ENCODE measurements at regions not wholly inside any gene's neighbourhood (a gene's known extent, or its start where the extent isn't known, plus 50 kb on each side); places are given as distances from the start of the nearest gene placed in this dataset.

DNA sequence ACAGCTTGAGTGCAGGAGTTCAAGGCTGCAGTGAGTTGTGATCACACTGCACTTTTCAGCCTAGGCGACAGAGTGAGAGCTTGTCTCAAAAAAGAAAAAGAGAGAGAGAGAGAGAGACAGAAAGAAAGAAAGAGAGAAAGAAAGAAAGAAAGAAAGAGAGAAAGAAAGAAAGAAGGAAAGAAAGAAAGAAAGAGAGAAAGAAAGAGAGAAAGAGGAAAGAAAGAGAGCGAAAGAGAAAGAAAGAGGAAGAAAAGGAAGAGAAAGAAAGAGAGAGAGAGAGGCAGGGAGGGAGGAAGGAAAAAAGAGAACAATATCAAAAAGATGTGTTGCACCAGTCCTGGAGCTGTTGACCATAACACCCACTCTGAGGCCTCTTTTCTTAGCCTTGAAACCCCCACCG lies 89.8 kb upstream of the MBOAT2 start:
- intact Hi-C loops (cut with micrococcal nuclease; ENCODE audit: unreplicated experiment), result no loop called here
- no peaks in the 10 kb centered on the region for H3K36me3 Mint-ChIP-seq (ENCODE audit: insufficient read depth, unreplicated experiment)
- no TSS peak for BruUV-seq (replicated peaks)
- H3K27ac Mint-ChIP-seq (ENCODE audit: unreplicated experiment), result no peak overlapping the region
- TF ChIP-seq, protein P1, sequence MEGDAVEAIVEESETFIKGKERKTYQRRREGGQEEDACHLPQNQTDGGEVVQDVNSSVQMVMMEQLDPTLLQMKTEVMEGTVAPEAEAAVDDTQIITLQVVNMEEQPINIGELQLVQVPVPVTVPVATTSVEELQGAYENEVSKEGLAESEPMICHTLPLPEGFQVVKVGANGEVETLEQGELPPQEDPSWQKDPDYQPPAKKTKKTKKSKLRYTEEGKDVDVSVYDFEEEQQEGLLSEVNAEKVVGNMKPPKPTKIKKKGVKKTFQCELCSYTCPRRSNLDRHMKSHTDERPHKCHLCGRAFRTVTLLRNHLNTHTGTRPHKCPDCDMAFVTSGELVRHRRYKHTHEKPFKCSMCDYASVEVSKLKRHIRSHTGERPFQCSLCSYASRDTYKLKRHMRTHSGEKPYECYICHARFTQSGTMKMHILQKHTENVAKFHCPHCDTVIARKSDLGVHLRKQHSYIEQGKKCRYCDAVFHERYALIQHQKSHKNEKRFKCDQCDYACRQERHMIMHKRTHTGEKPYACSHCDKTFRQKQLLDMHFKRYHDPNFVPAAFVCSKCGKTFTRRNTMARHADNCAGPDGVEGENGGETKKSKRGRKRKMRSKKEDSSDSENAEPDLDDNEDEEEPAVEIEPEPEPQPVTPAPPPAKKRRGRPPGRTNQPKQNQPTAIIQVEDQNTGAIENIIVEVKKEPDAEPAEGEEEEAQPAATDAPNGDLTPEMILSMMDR (IDR thresholded peaks at IDR 0.05; ENCODE audit: unreplicated experiment), result no peak
- peaks cover 9% of the 10 kb centered on the region for H3K4me1 Mint-ChIP-seq (ENCODE audit: low read depth, unreplicated experiment)
- H3K4me3 Mint-ChIP-seq (ENCODE audit: low read depth, unreplicated experiment), result no peak overlapping the region
- CTCF ChIA-PET, result interaction anchor here (0.7 kb wide), 1 partner anchor 20 kb away, joined by 5 read pairs; no protein-coding TSS in a partner anchor
- H3K9me3 Mint-ChIP-seq (ENCODE audit: low read depth, unreplicated experiment), result no peaks in the 10 kb centered on the region
- H3K27me3 Mint-ChIP-seq (ENCODE audit: unreplicated experiment), result peaks cover 15% of the 10 kb centered on the region
- no peak for DNase-seq

DNA sequence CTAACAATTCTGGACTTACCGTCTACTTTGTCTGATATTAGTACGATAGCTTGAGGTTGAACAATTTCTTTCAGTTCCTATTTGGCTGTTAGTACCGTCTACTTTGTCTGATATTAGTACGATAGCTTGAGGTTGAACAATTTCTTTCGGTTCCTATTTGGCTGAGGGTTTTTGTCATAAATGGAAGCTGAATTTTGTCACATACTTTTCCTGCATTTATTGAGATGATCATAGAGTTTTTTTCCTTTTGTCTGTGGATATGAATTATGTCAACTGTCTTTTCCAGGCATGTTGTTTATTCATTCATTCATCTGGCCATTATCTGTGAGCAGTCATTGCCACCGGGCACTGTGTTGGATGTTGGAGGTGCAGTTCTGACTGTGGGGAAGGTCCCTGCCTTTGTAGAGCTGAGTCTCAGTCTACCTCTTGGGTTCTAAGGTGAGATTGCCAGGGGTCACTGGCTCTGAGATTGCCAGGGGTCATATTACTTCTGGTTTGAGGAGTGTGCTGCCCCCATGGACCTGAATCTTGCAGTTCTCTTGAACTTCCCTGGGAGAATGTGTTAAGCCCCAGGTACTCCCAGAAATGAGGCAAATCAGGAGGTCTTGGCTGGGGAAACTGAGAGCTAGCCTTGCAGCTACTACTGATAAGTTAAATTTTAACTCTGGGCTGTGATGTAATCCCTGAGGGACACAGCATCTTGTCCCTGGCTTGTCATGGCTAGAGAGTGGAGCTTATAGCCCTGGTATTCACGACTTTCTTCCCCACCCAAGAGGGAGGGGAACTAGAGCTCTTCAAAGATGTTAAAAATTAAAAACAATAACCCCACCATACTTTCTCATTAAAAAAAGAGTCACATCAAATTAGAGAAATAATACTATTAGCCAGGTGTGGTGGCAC lies 89.1 kb upstream of the MBOAT2 start:
- CTCF ChIA-PET, result interaction anchor here (0.7 kb wide), 1 partner anchor 20 kb away, joined by 5 read pairs; no protein-coding TSS in a partner anchor

DNA sequence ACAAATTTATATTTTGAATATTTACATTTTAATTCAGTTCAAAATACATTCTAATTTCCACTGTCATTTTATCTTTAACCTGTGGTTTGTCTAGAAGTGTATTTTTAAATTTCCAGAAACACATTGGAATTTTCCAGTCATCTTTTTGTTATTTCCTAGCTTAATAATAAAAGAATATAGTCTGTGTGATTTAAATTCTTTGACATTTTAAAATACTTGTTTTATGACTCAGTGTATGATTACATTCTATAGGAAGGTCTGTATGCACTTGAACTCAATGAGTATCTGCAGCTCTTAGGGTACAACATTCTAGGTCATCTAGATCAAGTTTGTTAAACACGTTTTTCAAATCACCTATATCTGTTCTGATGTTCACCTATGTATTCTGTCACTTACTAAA lies 88.3 kb upstream of the MBOAT2 start:
- no peak for DNase-seq
- no TSS peak for BruUV-seq (replicated peaks)
- peaks cover 9% of the 10 kb centered on the region for H3K4me1 Mint-ChIP-seq (ENCODE audit: low read depth, unreplicated experiment)
- TF ChIP-seq, protein P1 (IDR thresholded peaks at IDR 0.05; ENCODE audit: unreplicated experiment), result no peak
- H3K9me3 Mint-ChIP-seq (ENCODE audit: low read depth, unreplicated experiment), result no peaks in the 10 kb centered on the region
- peaks cover 15% of the 10 kb centered on the region for H3K27me3 Mint-ChIP-seq (ENCODE audit: unreplicated experiment)
- no peak overlapping the region for H3K27ac Mint-ChIP-seq (ENCODE audit: unreplicated experiment)
- CTCF ChIA-PET, result interaction anchor here (0.9 kb wide), 1 partner anchor 12 kb away, joined by 3 read pairs; no protein-coding TSS in a partner anchor
- no peak overlapping the region for H3K4me3 Mint-ChIP-seq (ENCODE audit: low read depth, unreplicated experiment)
- intact Hi-C loops (cut with micrococcal nuclease; ENCODE audit: unreplicated experiment), result no loop called here
- no peaks in the 10 kb centered on the region for H3K36me3 Mint-ChIP-seq (ENCODE audit: insufficient read depth, unreplicated experiment)

More for the DNA sequence above, 89.1 kb upstream of the MBOAT2 start:
- no peak overlapping the region for H3K27ac Mint-ChIP-seq (ENCODE audit: unreplicated experiment)
- BruUV-seq (replicated peaks), result no TSS peak
- H3K27me3 Mint-ChIP-seq (ENCODE audit: unreplicated experiment), result peaks cover 15% of the 10 kb centered on the region
- H3K36me3 Mint-ChIP-seq (ENCODE audit: insufficient read depth, unreplicated experiment), result no peaks in the 10 kb centered on the region
- TF ChIP-seq, protein P1 (IDR thresholded peaks at IDR 0.05; ENCODE audit: unreplicated experiment), result no peak
- intact Hi-C loops (cut with micrococcal nuclease; ENCODE audit: unreplicated experiment), result no loop called here
- H3K4me1 Mint-ChIP-seq (ENCODE audit: low read depth, unreplicated experiment), result peaks cover 9% of the 10 kb centered on the region
- no peaks in the 10 kb centered on the region for H3K9me3 Mint-ChIP-seq (ENCODE audit: low read depth, unreplicated experiment)
- DNase-seq, result no peak
- no peak overlapping the region for H3K4me3 Mint-ChIP-seq (ENCODE audit: low read depth, unreplicated experiment)

DNA sequence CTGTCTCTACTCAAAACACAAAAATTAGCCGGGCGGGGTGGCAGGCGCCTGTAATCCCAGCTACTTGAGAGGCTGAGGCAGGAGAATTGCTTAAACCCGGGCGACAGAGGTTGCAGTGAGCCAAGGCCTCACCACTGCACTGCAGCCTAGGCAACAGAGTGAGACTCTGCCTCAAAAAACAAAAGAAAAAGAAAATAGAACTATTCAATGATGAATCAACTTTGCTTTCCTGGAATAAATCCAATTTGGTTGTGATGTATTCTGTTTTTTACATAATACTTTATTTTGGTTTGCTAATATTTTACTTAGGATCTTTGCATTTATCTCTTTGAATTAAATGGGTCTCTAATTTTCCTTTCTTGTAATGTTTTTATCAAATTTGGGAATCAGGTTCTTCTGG lies 86.3 kb upstream of the MBOAT2 start:
- H3K4me1 Mint-ChIP-seq (ENCODE audit: low read depth, unreplicated experiment), result peaks cover 9% of the 10 kb centered on the region
- no peak for DNase-seq
- H3K27ac Mint-ChIP-seq (ENCODE audit: unreplicated experiment), result no peak overlapping the region
- peaks cover 15% of the 10 kb centered on the region for H3K27me3 Mint-ChIP-seq (ENCODE audit: unreplicated experiment)
- intact Hi-C loops (cut with micrococcal nuclease; ENCODE audit: unreplicated experiment), result no loop called here
- no peaks in the 10 kb centered on the region for H3K9me3 Mint-ChIP-seq (ENCODE audit: low read depth, unreplicated experiment)
- no peaks in the 10 kb centered on the region for H3K36me3 Mint-ChIP-seq (ENCODE audit: insufficient read depth, unreplicated experiment)
- TF ChIP-seq, protein P1 (IDR thresholded peaks at IDR 0.05; ENCODE audit: unreplicated experiment), result no peak
- H3K4me3 Mint-ChIP-seq (ENCODE audit: low read depth, unreplicated experiment), result no peak overlapping the region
- CTCF ChIA-PET, result no interaction called here
- BruUV-seq (replicated peaks), result no TSS peak

Measured in Calu3 (cell line).